ENCODE measurements at regions not wholly inside any gene's neighbourhood (a gene's known extent, or its start where the extent isn't known, plus 50 kb on each side); places are given as distances from the start of the nearest gene placed in this dataset.

DNA sequence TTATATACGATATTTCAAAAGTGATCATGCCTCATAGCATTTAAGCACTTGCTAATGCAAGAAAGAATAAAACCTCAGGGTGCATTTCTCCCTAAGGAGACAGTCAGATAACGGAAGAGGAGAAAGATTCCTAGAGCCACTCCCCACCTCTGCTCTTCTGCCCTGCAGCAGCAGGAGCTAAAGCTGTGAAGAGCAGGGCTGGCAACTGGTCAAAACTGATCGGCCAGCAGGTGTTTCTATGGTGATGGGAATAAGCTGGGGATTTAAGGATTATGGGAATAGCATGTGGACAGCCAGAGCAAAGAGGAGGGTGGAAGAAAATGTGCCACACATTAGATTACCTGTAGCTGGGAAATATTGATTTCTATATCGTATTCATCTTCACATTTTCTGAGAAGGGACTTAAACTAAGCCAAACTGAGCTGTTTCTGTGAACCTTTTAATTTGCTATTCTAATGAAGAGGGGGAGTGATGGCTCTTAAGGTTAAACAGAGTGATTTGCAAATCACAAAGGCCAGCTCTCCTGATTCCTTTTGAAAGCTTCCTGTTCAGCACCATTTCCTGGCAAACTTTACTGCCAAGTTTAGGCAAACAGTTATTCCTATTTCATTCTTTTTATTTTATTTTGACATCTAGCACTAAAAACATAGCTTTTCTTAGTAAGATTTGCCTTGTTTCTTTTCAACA lies 268.9 kb upstream of the PFKP start:
- TF ChIP-seq POLR2A (IDR thresholded peaks at IDR 0.05; ENCODE audit: low read depth, low read length) (no peak), TAF1 (IDR thresholded peaks at IDR 0.05; ENCODE audit: borderline replicate concordance, low read depth, low read length) (no peak), POLR2AphosphoS5 (IDR thresholded peaks at IDR 0.05; ENCODE audit: low read depth, low read length) (no peak)

All from GM12892 (cell line).